T-helper 2 cell treated with Interferon-gamma antibody and Interleukin-4, amounts not matched to agents 5 μg/mL and 100 μg/mL, for 36 hours (primary cell): ENCODE measurements at regions not wholly inside any gene's neighbourhood (a gene's known extent, or its start where the extent isn't known, plus 50 kb on each side); places are given as distances from the start of the nearest gene placed in this dataset.

Experiments used
- DNase-seq: peaks from one replicate; pipeline ENCODE4 v3.0.0; 2021; ENCODE audit warnings: low spot score
- H3K27ac Mint-ChIP-seq: one replicate; pipeline ENCODE4 v1.8.0; 2021; ENCODE audit warnings: mild to moderate bottlenecking, mixed read lengths
- H3K27me3 Mint-ChIP-seq: one replicate; pipeline ENCODE4 v1.8.0; 2021; ENCODE audit warnings: low read depth, mixed read lengths
- H3K36me3 Mint-ChIP-seq: one replicate; pipeline ENCODE4 v1.8.0; 2021; ENCODE audit warnings: low read depth, mixed read lengths
- H3K4me1 Mint-ChIP-seq: one replicate; pipeline ENCODE4 v1.8.0; 2021; ENCODE audit warnings: low read depth, mixed read lengths
- H3K4me3 Mint-ChIP-seq: one replicate; pipeline ENCODE4 v1.8.0; 2022; ENCODE audit warnings: mild to moderate bottlenecking, moderate library complexity, mixed read lengths
- H3K9me3 Mint-ChIP-seq: one replicate; pipeline ENCODE4 v1.8.0; 2021; ENCODE audit warnings: mixed read lengths

DNA sequence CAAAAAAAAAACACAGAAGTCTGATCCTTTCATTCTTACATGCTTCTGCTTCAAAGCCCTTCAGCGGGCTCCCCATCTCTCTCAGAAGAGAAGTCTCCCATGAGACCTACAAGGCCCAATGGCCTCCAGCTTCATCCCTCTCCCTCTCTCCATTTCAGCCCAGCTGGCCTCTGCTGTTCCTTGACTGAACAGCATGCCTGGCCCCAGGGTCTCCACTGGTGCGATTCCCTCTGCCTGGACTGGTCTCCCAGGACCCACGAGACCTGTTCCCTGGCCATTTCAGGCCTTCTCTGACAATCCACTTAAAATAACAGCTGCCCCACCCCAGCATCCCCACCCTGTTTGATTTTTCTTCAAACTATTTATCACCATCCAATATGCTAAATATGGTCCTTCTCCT is 91.2 kb downstream of the AIPL1 start:
- no peaks in the 10 kb centered on the region for H3K36me3 Mint-ChIP-seq
- H3K4me3 Mint-ChIP-seq, result no peak overlapping the region
- H3K4me1 Mint-ChIP-seq, result no peaks in the 10 kb centered on the region
- no peak for DNase-seq
- no peaks in the 10 kb centered on the region for H3K9me3 Mint-ChIP-seq
- H3K27me3 Mint-ChIP-seq, result no peaks in the 10 kb centered on the region
- no peak overlapping the region for H3K27ac Mint-ChIP-seq

DNA sequence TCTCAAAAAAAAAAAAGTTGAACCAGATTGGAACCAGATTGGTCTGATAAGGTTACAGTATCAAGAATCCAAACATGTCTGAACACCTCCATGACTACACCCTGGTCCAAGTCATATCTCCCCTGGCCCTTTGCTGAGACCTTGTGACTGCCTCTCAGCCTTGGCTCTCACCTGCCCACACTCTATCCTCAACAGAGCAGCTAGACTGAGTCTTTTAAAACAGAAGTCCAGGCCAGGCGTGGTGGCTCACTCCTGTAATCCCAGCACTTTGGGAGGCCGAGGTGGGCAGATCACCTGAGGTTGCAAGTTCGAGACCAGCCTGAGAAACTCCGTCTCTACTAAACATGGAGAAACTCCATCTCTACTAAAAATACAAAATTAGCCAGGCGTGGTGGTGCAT is 91.7 kb downstream of the AIPL1 start:
- no peak overlapping the region for H3K4me3 Mint-ChIP-seq
- no peaks in the 10 kb centered on the region for H3K27me3 Mint-ChIP-seq
- no peak overlapping the region for H3K27ac Mint-ChIP-seq
- H3K36me3 Mint-ChIP-seq, result no peaks in the 10 kb centered on the region
- H3K9me3 Mint-ChIP-seq, result no peaks in the 10 kb centered on the region
- no peak for DNase-seq
- H3K4me1 Mint-ChIP-seq, result no peaks in the 10 kb centered on the region

DNA sequence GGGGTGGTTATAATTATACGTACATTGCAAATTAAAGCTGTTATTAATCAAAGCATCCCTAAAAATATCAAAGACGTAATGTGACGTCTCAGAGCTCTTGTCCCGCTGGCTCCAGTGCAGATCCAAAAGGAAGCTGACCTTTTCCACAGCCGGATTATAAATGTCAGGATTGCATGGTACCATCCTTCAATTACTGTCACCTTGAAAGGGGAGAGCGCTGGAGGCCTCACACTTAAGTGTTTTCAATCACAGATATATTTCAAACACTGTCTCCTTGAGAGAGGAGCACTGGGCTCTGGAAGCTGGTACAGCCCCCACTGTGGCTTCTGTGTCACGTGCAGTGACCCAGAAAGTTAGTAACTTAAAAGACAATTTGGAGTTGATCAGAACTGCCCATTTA is 94.2 kb downstream of the AIPL1 start:
- Mint-ChIP-seq H3K4me1 (no peaks in the 10 kb centered on the region), H3K27ac (no peak overlapping the region), H3K4me3 (no peak overlapping the region), H3K27me3 (no peaks in the 10 kb centered on the region), H3K36me3 (no peaks in the 10 kb centered on the region), H3K9me3 (no peaks in the 10 kb centered on the region)
- no peak for DNase-seq

DNA sequence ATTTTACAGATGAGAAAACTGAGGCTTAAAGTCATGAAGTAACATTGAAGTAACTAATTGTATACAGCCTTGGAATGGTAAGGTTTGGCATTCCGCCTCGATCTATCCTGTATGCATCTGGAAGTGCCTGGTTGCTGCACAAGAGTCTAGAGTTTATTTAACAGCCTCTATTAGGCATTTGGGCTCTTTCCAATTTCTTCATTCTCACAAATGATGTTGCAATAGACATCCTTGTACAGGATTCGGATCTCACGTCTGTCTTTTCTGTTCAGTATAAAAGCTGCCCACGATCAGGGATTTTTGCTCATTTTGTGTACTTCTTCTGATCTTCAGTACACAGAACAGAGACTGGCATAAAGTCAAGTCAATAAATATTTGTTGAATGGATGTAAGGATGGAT is 100.5 kb downstream of the AIPL1 start:
- no peak overlapping the region for H3K27ac Mint-ChIP-seq
- H3K4me3 Mint-ChIP-seq, result no peak overlapping the region
- no peak for DNase-seq
- no peaks in the 10 kb centered on the region for H3K9me3 Mint-ChIP-seq
- H3K27me3 Mint-ChIP-seq, result peaks cover 2% of the 10 kb centered on the region
- no peaks in the 10 kb centered on the region for H3K36me3 Mint-ChIP-seq
- H3K4me1 Mint-ChIP-seq, result no peaks in the 10 kb centered on the region

DNA sequence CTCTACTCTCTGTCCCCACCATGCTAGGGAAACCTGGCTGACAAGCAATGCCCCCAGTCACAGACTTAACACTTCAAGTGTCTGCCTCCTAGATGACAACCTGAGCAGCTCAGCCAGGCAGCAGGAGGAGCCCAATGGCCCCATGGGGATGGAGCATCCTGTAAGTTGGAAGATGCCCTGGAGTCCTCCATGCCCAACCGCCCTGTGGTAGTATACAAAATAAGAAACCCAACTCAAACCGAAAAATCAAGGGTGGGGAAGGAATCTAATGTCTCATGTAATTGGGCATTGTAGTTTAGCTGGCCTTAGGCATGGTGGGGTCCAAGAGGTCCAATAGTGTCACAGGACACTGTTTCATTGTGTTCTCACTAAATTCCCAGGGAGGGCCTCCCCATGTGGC is 104.0 kb downstream of the AIPL1 start:
- Mint-ChIP-seq H3K27me3 (peaks cover 10% of the 10 kb centered on the region), H3K36me3 (no peaks in the 10 kb centered on the region), H3K27ac (no peak overlapping the region), H3K9me3 (no peaks in the 10 kb centered on the region), H3K4me1 (no peaks in the 10 kb centered on the region), H3K4me3 (no peak overlapping the region)
- DNase-seq, result no peak

DNA sequence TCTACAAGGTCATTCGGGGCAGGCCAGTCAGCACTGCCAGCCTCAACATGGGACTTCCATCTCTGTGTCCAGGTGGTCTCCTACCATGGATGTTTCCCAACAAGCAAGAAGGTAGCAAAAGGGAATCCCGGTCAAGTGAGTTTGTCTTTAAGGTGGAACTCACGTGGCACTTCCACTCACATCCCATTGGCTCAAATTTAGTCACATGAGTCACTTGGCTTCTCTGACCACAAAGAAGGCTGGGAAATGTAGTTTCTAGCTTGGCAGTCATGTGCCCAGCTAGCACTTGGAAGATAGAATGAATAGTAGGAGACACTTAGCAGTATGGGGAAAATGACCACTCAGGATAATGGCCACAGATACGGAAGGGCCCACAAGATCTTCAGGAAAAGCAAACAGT is 106.6 kb downstream of the AIPL1 start:
- Mint-ChIP-seq H3K36me3 (no peaks in the 10 kb centered on the region), H3K4me3 (no peak overlapping the region), H3K27me3 (peaks cover 8% of the 10 kb centered on the region), H3K4me1 (no peaks in the 10 kb centered on the region), H3K9me3 (no peaks in the 10 kb centered on the region), H3K27ac (no peak overlapping the region)
- no peak for DNase-seq

DNA sequence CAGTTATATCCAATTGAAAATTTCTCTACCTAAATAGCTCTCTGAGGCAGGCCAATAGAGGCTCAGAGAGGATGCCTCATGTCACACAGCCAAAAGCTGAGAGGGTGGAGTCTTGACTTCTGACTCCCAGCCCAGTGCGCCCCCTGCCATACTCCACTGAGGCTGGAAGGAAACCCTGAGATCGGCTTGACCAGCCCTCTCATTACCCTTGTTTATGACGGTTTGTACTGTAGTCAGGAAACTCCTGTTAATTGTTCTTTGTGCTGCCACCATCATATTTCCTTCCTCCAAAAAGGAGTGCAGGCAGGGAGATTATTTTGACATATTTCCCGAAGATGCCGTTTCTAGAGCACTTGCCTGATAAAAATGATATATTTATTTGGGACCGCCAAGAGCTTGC is 107.9 kb downstream of the AIPL1 start:
- no peak for DNase-seq
- Mint-ChIP-seq H3K4me1 (no peaks in the 10 kb centered on the region), H3K9me3 (no peaks in the 10 kb centered on the region), H3K27ac (no peak overlapping the region), H3K4me3 (no peak overlapping the region), H3K27me3 (peaks cover 8% of the 10 kb centered on the region), H3K36me3 (no peaks in the 10 kb centered on the region)

DNA sequence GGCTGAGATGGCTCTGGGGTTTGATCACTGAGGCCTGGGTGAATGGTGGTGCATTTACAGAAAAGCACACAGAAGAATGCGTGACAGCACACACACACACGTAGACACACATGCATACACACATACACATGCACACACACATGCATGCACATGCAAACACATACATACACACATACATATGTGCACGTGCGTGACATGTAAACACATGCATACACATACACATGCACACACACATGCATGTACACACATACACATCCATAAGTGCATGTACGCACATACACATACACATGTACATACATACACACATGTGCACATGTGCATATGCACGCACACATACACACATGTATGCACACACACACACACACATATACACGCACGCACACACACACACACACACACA is 108.4 kb downstream of the AIPL1 start:
- no peaks in the 10 kb centered on the region for H3K36me3 Mint-ChIP-seq
- no peak for DNase-seq
- H3K4me1 Mint-ChIP-seq, result no peaks in the 10 kb centered on the region
- no peak overlapping the region for H3K4me3 Mint-ChIP-seq
- no peak overlapping the region for H3K27ac Mint-ChIP-seq
- no peaks in the 10 kb centered on the region for H3K9me3 Mint-ChIP-seq
- peaks cover 8% of the 10 kb centered on the region for H3K27me3 Mint-ChIP-seq

DNA sequence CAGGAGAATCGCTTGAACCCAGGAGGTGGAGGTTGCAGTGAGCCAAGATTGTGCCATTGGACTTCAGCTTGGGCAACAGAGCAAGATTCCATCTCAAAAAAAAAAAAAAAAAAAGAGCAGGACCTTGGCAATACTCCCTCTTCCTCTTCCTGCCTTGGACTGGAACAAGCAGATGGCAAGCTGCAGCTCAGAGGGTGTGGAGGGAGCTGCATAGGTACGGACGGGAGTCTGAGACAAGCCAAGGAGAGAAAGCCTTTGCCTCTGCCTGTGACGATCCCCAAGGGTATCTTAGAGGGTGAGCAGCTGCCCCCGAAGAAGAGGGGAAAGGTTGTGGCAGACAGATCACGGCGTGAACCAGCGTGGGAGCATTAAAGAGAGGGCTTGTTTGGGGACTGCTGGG is 109.2 kb downstream of the AIPL1 start:
- H3K27me3 Mint-ChIP-seq, result peaks cover 8% of the 10 kb centered on the region

DNA sequence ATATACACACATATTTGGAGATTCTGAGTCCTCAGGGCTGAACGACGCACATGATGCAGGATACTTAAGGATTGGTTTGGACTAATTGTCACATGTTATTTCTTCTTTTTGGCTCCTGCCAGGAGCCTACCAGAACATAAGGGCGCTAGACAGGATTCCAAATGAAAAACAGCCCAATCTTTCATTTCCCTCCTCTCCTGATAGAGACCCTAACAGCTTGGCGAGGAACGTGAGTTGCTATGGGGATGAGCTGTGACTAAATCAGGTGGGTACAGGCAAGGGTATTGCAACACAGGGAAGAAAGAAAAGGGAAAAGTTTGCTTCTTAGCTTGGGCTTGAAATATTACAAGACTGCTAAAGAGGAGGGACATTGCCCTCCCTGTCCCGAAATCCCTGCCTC is 109.9 kb downstream of the AIPL1 start:
- Mint-ChIP-seq H3K9me3 (no peaks in the 10 kb centered on the region), H3K36me3 (no peaks in the 10 kb centered on the region), H3K27ac (no peak overlapping the region), H3K4me3 (no peak overlapping the region), H3K4me1 (no peaks in the 10 kb centered on the region), H3K27me3 (peaks cover 10% of the 10 kb centered on the region)
- DNase-seq, result no peak

More for the DNA sequence above, 109.2 kb downstream of the AIPL1 start:
- DNase-seq, result no peak
- H3K4me1 Mint-ChIP-seq, result no peaks in the 10 kb centered on the region
- no peaks in the 10 kb centered on the region for H3K36me3 Mint-ChIP-seq
- no peak overlapping the region for H3K4me3 Mint-ChIP-seq
- H3K9me3 Mint-ChIP-seq, result no peaks in the 10 kb centered on the region
- H3K27ac Mint-ChIP-seq, result no peak overlapping the region

DNA sequence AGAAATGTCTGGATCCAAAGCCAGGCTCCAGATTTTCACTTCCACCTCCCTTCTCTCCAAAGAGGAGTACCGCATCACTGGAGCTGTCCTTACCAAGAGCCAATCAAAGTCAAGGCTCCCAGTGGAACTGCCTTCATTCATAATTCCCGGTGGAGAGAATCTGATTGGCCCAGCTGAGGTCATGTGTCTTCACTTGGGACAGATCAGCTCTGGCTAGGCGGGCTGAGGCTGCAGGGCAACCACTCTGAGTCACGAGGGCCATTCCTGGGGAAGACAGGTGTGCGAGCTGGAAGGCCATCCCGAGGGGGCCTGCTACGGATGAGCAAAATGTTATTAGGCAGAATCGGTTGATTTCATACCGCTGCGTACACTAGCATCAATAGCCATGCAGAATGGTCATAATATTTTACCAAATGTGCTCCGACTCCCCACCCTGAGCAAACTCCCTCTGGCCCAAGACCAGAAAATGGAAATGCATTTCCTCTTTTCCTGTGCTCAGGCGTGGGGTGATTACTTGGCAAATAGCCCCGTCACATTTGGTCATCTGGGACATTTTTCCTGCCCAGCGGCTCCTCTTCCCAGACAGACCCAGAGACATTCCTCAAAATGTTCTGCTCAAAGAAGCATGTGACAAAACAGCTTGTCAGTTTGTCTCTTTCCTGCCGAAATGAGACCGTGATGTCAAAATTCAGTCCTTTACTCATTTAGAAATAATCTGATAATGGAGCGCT is 111.1 kb downstream of the AIPL1 start:
- Mint-ChIP-seq H3K4me3 (no peak overlapping the region), H3K4me1 (no peaks in the 10 kb centered on the region), H3K36me3 (no peaks in the 10 kb centered on the region), H3K27me3 (peaks cover 10% of the 10 kb centered on the region), H3K27ac (no peak overlapping the region), H3K9me3 (no peaks in the 10 kb centered on the region)
- DNase-seq, result no peak

DNA sequence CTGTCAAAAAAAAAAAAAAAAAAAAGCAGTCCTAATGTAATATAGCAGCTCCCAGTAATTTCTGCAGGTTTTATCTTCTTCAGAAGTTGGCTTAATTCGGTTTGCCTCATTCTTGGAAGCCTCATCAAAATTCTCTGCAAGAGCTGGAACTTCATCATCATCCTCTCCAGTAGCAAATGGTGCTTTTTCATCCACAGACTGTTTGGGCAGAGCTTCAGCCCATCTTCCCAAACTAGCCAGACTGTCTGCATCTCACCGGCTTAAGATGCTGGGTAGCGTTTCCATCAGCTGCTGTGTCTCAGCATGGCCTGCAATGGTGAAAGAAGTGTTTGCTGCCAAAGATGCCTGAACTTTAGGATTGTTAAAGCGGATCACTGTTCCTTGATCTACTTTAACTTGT is 112.6 kb downstream of the AIPL1 start:
- Mint-ChIP-seq H3K36me3 (no peaks in the 10 kb centered on the region), H3K27ac (no peak overlapping the region), H3K4me1 (no peaks in the 10 kb centered on the region), H3K9me3 (no peaks in the 10 kb centered on the region), H3K4me3 (no peak overlapping the region), H3K27me3 (peaks cover 7% of the 10 kb centered on the region)
- DNase-seq, result no peak

DNA sequence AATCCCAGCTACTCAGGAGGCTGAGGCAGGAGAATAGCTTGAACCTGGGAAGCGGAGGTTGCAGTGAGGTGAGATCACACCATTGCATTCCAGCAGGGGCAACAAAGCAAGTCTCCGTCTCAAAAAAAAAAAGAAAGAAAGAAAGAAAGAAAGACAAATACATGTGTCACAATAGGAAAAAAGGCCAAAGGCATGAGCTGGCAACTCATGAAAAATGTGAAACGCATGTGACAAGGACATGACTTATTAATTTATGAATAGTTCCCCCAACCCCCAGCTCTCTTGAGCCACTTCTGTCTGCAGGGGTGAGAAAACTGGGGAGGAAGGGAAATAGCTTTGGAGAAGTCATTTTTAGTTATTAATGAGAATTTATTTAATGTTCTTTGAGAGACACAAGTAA is 120.6 kb downstream of the AIPL1 start:
- Mint-ChIP-seq H3K36me3 (no peaks in the 10 kb centered on the region), H3K27me3 (no peaks in the 10 kb centered on the region), H3K4me3 (no peak overlapping the region), H3K9me3 (no peaks in the 10 kb centered on the region), H3K27ac (no peak overlapping the region), H3K4me1 (no peaks in the 10 kb centered on the region)
- no peak for DNase-seq

DNA sequence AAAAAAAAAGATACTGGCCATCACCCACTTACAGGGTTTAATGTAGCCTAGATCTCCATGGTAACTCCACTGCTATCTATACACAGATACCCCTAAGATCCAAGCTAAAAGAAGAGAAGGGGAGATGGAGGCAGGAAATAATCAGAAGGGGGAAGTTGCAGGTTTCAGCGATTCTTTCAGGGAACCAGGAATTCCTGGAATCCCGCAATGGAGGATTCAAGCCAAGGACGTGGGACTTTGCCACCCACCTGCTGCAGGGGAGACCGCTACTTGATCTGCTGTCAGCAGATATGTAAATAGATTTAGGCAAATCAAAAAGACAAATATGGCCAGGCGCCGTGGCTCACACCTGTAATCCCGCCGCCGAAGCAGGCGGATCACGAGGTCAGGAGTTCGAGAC is 121.1 kb downstream of the AIPL1 start:
- H3K4me1 Mint-ChIP-seq, result no peaks in the 10 kb centered on the region
- H3K27me3 Mint-ChIP-seq, result no peaks in the 10 kb centered on the region
- H3K9me3 Mint-ChIP-seq, result no peaks in the 10 kb centered on the region
- no peak overlapping the region for H3K27ac Mint-ChIP-seq
- no peak overlapping the region for H3K4me3 Mint-ChIP-seq
- no peak for DNase-seq
- no peaks in the 10 kb centered on the region for H3K36me3 Mint-ChIP-seq

DNA sequence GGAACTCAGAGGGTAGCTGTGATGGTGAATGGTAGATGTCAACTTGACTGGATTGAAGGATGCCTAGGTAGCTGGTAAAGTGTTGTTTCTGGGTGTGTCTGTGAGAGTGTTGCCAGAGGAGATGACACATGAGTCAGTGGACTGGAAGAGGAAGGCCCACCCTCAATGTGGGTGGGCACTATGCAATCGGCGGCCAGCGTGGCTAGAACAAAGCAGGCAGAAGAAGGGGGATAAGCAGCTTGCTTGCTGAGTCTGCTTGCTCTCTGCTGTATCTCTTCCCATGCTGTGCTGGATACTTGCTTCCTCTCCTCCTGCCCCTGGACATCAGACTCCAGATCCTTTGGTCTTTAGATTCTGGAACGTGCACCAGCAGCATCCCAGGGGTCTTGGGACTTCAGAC is 128.1 kb downstream of the AIPL1 start:
- H3K4me3 Mint-ChIP-seq, result no peak overlapping the region
- H3K27ac Mint-ChIP-seq, result no peak overlapping the region
- no peaks in the 10 kb centered on the region for H3K4me1 Mint-ChIP-seq
- H3K9me3 Mint-ChIP-seq, result no peaks in the 10 kb centered on the region
- H3K36me3 Mint-ChIP-seq, result no peaks in the 10 kb centered on the region
- H3K27me3 Mint-ChIP-seq, result no peaks in the 10 kb centered on the region
- no peak for DNase-seq
